Gastroesophageal sphincter (tissue), 4 donors: ENCODE measurements at regions not wholly inside any gene's neighbourhood (a gene's known extent, or its start where the extent isn't known, plus 50 kb on each side); places are given as distances from the start of the nearest gene placed in this dataset.

Experiments
- ATAC-seq: fragments of 150-250 bp; one replicate; pipeline ENCODE4 v1.9.1; 2016; ENCODE audit warnings: mild to moderate bottlenecking, moderate library complexity
- H3K27ac ChIP-seq, 4 donors: fragments of 200-600 bp; sonication (generic) in 3 of 4; 1 replicate in 3 of 4; 2 replicates in 1 of 4; pipeline ENCODE4 v1.5.1; 2016 to 2019
- H3K27me3 ChIP-seq: fragments of 200-600 bp; sonication (generic); one replicate; pipeline ENCODE4 v1.5.1; 2019
- H3K36me3 ChIP-seq, 2 donors: fragments of 200-600 bp; sonication (generic); one replicate each; pipeline ENCODE4 v1.5.1; 2019; ENCODE audit warnings: control low read depth in 1 of 2
- H3K4me1 ChIP-seq, 3 donors: fragments of 200-600 bp; sonication (generic); 1 replicate in 2 of 3; 2 replicates in 1 of 3; pipeline ENCODE4 v1.5.1; 2016 to 2019; ENCODE audit warnings: control low read depth in 2 of 3
- H3K4me3 ChIP-seq, 2 donors: fragments of 200-600 bp; sonication (generic); one replicate each; pipeline ENCODE4 v1.5.1; 2019; ENCODE audit warnings: mild to moderate bottlenecking in 1 of 2, moderate library complexity in 1 of 2
- H3K9me3 ChIP-seq, 3 donors: fragments of 200-600 bp; sonication (generic); one replicate each; pipeline ENCODE4 v1.5.1; 2017 to 2019; ENCODE audit warnings: control low read depth in 2 of 3
- CTCF ChIP-seq, 4 experiments: fragments of 200-600 bp in 2 of 4; fragments of 450-650 bp in 2 of 4; sonication (generic) in 1 of 4; IDR thresholded peaks; one replicate each; pipeline ENCODE4 v1.5.1; 2017 to 2019; ENCODE audit warnings: antibody characterized with exemption in 4 of 4, mild to moderate bottlenecking in 2 of 4, moderate library complexity in 2 of 4
- EP300 ChIP-seq: sonication (generic); formaldehyde crosslinking; IDR thresholded peaks from one replicate; pipeline ENCODE4 v1.6.1; 2017; ENCODE audit warnings: antibody characterized with exemption, mild to moderate bottlenecking
- POLR2A ChIP-seq, 2 donors: fragments of 450-650 bp; IDR thresholded peaks; one replicate each; pipeline ENCODE4 v1.6.1; 2017; ENCODE audit warnings: antibody characterized with exemption in 2 of 2, mild to moderate bottlenecking in 2 of 2, moderate library complexity in 1 of 2
- POLR2AphosphoS5 ChIP-seq: sonication (generic); formaldehyde crosslinking; IDR thresholded peaks from one replicate; pipeline ENCODE4 v1.6.1; 2017; ENCODE audit warnings: antibody characterized with exemption
- WGBS, 2 donors: methylation state at CpG; one replicate each; pipeline ENCODE4 v1.1.5; 2018; ENCODE audit warnings: low coverage in 1 of 2; 5-methylcytosine and 5-hydroxymethylcytosine counted together

GRCh38 chr5:27312291-27312893, 274.0 kb upstream of the CDH9 start:
- H3K4me3 ChIP-seq: no peak overlapping the region
- ATAC-seq: no peak
- H3K36me3 ChIP-seq: no peaks in the 10 kb centered on the region
- H3K27me3 ChIP-seq: no peaks in the 10 kb centered on the region
- TF ChIP-seq POLR2A (IDR thresholded peaks at IDR 0.05): no peak
- no peak for TF ChIP-seq POLR2AphosphoS5
- TF ChIP-seq CTCF (IDR thresholded peaks at IDR 0.05): no peak
- TF ChIP-seq EP300: no peak
- H3K9me3 ChIP-seq: no peaks in the 10 kb centered on the region
- H3K27ac ChIP-seq: no peak overlapping the region
- 81 to 84% methylated on average over 5 of the region's 5 CpGs for WGBS, 2 donors
- H3K4me1 ChIP-seq: no peaks in the 10 kb centered on the region

- no peak for ATAC-seq
- TF ChIP-seq POLR2AphosphoS5: no peak
- no peak for TF ChIP-seq POLR2A (IDR thresholded peaks at IDR 0.05)
- no peak for TF ChIP-seq CTCF (IDR thresholded peaks at IDR 0.05)
- TF ChIP-seq EP300: no peak
- H3K4me3 ChIP-seq: no peak overlapping the region
- no peak overlapping the region for H3K27ac ChIP-seq
- WGBS, 2 donors: 36 to 40% methylated on average over 1 of the region's 1 CpG
- no peaks in the 10 kb centered on the region for H3K27me3 ChIP-seq
- H3K36me3 ChIP-seq: no peaks in the 10 kb centered on the region
- no peaks in the 10 kb centered on the region for H3K4me1 ChIP-seq
- H3K9me3 ChIP-seq: no peaks in the 10 kb centered on the region
Measured at GRCh38 chr5:27311544-27311943, 273.2 kb upstream of the CDH9 start.

GRCh38 chr5:27308153-27308552, 269.8 kb upstream of the CDH9 start:
- no peak for ATAC-seq
- Histone ChIP-seq H3K4me1 (no peaks in the 10 kb centered on the region), H3K27ac (no peak overlapping the region), H3K4me3 (no peak overlapping the region), H3K9me3 (no peaks in the 10 kb centered on the region), H3K36me3 (no peaks in the 10 kb centered on the region), H3K27me3 (no peaks in the 10 kb centered on the region)
- TF ChIP-seq POLR2AphosphoS5: no peak
- TF ChIP-seq CTCF (IDR thresholded peaks at IDR 0.05): no peak
- no peak for TF ChIP-seq POLR2A (IDR thresholded peaks at IDR 0.05)
- TF ChIP-seq EP300: no peak
- WGBS, 2 donors: 77 to 94% methylated on average over 2 to 3 of the region's 4 CpGs

GRCh38 chr5:27290172-27290571, 251.8 kb upstream of the CDH9 start:
- TF ChIP-seq CTCF (IDR thresholded peaks at IDR 0.05): no peak
- TF ChIP-seq EP300: no peak
- no peak for TF ChIP-seq POLR2A (IDR thresholded peaks at IDR 0.05)
- TF ChIP-seq POLR2AphosphoS5: no peak
- H3K9me3 ChIP-seq: no peaks in the 10 kb centered on the region

GRCh38 chr5:27276119-27276518, 237.7 kb upstream of the CDH9 start:
- Histone ChIP-seq H3K36me3 (no peaks in the 10 kb centered on the region), H3K27me3 (no peaks in the 10 kb centered on the region), H3K27ac (no peak overlapping the region), H3K9me3 (no peaks in the 10 kb centered on the region), H3K4me1 (no peaks in the 10 kb centered on the region), H3K4me3 (no peak overlapping the region)
- WGBS, 2 donors: 68 to 72% methylated on average over 4 of the region's 4 CpGs
- no peak for ATAC-seq
- TF ChIP-seq POLR2A (IDR thresholded peaks at IDR 0.05): no peak
- no peak for TF ChIP-seq POLR2AphosphoS5
- TF ChIP-seq CTCF (IDR thresholded peaks at IDR 0.05): no peak
- no peak for TF ChIP-seq EP300

More at GRCh38 chr5:27290172-27290571, 251.8 kb upstream of the CDH9 start:
- Histone ChIP-seq H3K4me3 (no peak overlapping the region), H3K36me3 (no peaks in the 10 kb centered on the region), H3K4me1 (no peaks in the 10 kb centered on the region), H3K27me3 (no peaks in the 10 kb centered on the region), H3K27ac (no peak overlapping the region)
- 75 to 86% methylated on average over 1 of the region's 1 CpG for WGBS, 2 donors
- no peak for ATAC-seq
